ENCODE measurements at regions not wholly inside any gene's neighbourhood (a gene's known extent, or its start where the extent isn't known, plus 50 kb on each side); places are given as distances from the start of the nearest gene placed in this dataset.

DNA sequence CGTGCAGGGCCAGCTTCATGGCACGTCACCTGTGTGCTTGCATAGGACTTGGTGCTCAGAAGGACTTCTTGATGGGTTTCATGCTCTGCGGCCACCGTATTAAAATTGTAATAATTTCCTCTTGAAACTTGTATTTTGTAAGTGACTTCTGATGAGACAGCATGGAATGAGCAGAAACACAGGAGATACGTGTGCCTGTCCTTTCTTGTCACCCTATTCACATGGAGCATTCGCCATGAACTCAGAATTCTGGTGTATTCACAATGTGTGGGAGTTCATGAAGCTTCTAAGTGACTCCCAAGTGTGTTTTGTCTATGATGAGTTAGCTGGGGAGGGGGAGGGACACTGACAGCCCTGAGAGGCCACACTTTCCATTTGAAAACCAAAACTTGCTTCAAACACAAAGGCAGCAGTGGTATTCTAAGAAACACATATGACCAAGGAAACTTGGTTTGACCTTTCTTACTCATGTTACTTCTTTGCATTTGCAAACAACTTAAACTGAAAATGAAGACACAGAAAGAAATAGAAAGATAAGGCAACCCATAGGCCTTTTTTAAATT is 92.1 kb upstream of the NEDD9 start:
- no peak overlapping the region for H3K27ac ChIP-seq
- TF ChIP-seq, protein P1, sequence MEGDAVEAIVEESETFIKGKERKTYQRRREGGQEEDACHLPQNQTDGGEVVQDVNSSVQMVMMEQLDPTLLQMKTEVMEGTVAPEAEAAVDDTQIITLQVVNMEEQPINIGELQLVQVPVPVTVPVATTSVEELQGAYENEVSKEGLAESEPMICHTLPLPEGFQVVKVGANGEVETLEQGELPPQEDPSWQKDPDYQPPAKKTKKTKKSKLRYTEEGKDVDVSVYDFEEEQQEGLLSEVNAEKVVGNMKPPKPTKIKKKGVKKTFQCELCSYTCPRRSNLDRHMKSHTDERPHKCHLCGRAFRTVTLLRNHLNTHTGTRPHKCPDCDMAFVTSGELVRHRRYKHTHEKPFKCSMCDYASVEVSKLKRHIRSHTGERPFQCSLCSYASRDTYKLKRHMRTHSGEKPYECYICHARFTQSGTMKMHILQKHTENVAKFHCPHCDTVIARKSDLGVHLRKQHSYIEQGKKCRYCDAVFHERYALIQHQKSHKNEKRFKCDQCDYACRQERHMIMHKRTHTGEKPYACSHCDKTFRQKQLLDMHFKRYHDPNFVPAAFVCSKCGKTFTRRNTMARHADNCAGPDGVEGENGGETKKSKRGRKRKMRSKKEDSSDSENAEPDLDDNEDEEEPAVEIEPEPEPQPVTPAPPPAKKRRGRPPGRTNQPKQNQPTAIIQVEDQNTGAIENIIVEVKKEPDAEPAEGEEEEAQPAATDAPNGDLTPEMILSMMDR (conservative IDR thresholded peaks at IDR 0.05) = no peak

DNA sequence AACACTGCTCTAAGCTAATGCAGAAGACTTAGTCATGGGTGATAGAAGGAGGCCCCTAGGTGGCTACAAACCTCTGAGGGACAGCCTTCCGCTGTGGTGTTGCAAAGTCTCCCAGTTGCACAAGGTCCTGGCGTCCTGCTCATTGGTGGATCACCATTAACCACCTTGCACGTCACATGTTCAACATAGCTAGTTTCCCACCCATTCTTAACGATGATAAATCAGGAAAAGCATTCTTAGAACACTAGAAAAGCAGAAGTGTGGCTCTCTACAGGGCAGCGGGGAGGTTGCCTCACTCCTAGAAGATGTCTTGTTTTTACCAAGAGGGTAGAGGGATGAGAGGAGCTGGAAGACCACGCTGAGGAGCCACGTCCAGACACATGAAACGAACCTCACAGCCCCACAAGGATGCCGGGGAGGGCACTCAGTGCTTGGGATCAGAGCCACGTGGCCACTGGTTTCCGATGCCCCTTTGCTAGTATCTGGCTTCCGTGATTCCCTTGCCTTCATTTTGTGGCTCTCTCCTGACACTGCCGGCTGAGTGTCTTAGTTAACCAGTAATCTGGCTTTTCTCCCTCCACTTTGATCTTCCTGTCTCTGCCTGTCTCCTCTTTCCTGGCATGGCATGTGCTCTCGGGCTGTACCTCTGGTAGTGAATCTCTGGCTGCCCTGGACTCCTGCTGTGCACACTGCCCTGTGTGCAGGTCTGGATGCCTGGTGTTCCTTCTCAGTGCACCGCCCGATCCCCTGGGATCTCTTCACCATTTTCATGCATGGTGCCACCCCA is 91.4 kb upstream of the NEDD9 start:
- TF ChIP-seq, protein P1 (conservative IDR thresholded peaks at IDR 0.05) = no peak

DNA sequence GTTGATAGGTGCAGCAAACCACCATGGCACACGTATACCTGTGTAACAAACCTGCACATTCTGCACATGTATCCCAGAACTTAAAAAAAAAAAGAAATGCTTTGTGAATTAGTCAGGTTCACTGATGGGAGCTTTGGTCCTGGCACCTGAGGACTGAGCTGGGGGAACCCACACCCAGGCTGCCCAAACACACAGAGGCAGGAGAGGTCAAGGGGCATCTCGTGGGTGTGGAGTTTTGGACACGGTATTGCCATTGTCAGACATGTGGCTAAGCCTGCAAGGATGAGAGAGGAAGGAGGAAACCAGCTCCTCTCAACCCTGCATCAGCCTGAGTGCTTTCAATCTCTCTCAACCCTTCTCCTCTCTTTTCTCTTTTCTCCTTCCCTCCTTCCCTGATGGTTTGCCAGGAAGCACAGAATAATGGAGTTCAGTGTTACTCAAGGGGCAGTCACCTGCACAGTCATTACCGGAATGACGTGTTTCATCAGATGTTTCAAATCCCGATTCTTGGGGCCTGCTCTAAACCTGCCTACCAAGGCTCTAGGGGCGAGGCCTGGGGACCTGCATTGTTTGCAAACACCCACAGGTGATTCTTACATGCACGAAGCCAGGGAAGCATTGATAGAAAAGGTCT is 89.9 kb upstream of the NEDD9 start:
- TF ChIP-seq, protein P1 (conservative IDR thresholded peaks at IDR 0.05) = no peak
- H3K27ac ChIP-seq = no peak overlapping the region

More for the DNA sequence above, 91.4 kb upstream of the NEDD9 start:
- H3K27ac ChIP-seq = no peak overlapping the region

DNA sequence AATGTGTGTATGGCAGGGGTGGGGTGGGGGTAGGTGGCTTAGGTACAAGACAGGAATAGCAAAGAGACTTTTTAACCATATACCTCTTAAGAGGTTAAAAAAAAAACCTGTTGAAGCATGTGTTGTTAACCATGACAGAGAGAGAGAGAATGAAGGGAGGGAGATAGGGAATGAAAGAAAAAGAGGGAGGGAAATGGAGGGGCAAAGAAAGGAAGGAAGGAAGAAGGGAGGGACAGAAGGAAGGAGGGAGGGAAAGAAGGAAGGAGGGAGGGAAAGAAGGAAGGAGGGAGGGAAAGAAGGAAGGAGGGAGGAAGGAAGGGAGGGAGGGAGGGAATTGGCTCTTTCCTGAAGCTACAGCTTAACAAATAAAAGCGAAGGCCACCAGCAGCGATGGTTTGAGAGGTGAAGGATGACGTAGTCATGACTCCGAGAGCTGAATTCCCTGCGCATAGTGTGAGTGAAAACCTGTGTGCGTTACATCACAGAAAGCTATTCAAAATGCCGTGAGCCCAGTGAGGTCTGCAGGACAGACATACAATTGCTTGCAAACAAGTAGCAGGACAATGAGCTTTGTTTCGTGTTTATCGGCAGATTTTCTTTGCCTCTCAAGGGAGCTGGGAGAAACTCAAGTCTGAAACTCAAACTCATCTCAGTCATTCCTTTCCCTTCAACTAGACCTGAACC is 88.6 kb upstream of the NEDD9 start:
- TF ChIP-seq, protein P1 (conservative IDR thresholded peaks at IDR 0.05) = no peak
- no peak overlapping the region for H3K27ac ChIP-seq

DNA sequence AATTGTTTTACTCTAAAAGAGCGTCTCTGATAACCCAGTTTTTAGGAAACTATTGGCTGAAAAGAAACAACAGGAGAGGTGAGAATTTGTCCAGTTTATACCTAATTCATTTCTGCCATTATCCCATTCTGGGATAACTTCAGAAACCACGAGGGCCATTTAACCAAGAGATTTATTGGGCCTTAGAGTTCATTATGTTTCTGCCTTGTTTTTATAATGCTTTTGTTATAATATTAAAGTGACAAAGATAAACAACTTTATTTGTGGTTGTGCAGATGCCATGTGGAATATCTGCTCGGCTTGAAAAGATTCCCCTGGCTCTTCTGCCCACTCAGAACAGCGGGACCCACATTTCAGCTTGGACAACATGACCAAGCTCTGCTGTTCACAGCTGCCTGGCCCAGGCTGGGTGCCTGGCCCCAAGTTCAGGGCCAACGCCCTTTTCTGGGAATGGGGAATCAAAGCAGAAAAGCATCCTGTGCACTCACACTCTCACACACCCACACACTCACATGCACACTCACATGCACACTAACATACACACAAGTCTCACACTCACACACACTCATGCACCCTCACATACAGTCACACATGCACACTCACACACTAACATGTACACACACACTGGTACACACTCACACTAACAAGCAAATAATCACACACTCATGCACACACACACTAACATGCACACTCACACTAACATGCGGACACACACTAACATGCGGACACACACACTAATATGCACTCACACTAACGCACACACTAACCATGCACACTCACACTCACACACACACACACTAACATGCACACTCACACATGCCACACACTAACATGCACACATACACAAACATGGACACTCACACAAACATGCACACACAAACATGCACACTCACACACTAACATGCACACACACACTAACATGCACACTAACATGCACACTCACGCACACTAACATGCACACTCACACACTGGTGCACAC is 86.7 kb upstream of the NEDD9 start:
- TF ChIP-seq, protein P1 (conservative IDR thresholded peaks at IDR 0.05) = no peak
- H3K27ac ChIP-seq = peak overlapping the region; percentile 20

DNA sequence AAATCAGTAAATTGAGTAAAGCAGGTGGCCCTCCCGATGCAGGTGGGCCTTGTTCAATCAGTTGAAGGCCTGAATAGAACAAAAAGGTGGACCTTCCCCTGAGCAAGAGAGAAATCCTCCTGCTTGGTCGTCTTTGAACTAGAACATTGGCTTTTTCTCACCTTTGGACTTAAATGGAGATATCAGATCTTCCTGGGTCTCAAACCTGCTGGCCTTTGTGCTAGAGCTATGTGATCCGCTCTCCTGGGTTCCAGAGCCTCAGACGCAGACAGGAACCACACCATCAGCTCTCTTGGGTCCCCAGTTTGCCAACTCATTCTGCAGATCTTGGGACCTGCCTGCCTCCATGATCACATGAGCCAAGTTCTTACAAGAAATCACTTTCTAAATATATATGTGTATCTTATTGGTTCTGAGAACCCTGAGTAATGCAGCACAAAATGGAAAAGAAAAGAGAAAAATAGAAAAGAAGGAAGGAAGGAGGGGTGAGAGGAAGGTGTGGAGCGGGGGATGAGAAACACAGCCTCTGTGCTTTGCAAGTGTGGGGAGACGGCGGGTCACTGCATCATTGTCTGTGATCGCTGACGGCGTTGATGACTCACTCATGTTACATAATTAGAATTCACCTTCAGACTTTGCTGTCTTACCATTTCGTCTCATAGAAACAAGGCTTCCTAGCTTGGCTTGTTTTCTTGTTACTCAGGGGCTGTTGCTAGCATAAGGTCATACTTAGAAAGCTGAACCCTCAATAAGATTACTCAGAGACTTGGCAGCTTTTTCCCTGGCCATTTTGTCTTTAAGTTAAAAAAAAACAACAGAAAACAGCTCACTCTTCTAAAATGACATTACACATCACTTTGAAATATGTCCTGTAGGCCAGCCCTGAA is 85.7 kb upstream of the NEDD9 start:
- TF ChIP-seq, protein P1 (conservative IDR thresholded peaks at IDR 0.05) = no peak
- peak overlapping the region; percentile 20 for H3K27ac ChIP-seq

Data from VCaP (cell line).